Hepatocyte (in vitro differentiated cells): ENCODE measurements at regions not wholly inside any gene's neighbourhood (a gene's known extent, or its start where the extent isn't known, plus 50 kb on each side); places are given as distances from the start of the nearest gene placed in this dataset.

Experiments used
- EZH2 ChIP-seq: fragments of 200-600 bp; sonication (generic); IDR thresholded peaks from 2 replicates; pipeline ENCODE4 v1.6.1; 2016; ENCODE audit warnings: antibody characterized with exemption, mild to moderate bottlenecking, borderline replicate concordance
- EZH2phosphoT487 ChIP-seq: fragments of 200-600 bp; sonication (generic); IDR thresholded peaks from one replicate; pipeline ENCODE4 v1.6.1; 2018; ENCODE audit warnings: antibody characterized with exemption, mild to moderate bottlenecking, low read depth, moderate library complexity; ENCODE audit not compliant: unreplicated experiment, severe bottlenecking

DNA sequence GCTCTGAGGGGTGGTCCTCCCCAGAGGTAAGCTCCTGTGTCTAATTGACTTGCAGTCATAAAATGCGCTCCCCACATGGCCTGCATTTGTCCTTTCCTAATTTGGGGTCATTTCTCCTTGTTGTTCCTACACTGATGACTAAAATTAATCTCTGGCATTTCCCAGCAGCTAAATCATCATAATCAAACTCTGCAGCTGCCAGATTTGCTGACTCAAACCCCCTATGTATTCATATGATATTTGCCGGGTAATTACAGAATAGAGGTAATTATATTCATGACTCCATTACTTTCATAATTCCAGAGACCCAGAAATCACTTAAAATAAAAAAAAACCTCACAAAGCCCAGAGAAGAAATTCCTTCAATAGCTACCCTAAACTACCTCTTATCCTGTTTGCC, 331.4 kb upstream of the KLHL29 start:
- TF ChIP-seq EZH2phosphoT487 (no peak), EZH2 (no peak)
